Astrocyte (in vitro differentiated cells and primary cell): ENCODE measurements at regions not wholly inside any gene's neighbourhood (a gene's known extent, or its start where the extent isn't known, plus 50 kb on each side); places are given as distances from the start of the nearest gene placed in this dataset.

ENCODE experiments used
- DNase-seq: peaks from one replicate; pipeline ENCODE4 v3.0.0-alpha.2; 2010; ENCODE audit warnings: low read depth
- FAIRE-seq: peaks from 2 replicates; lab custom pipeline; 2011; peaks lifted over from hg19 to GRCh38; lab: Jason Lieb, UNC
- H2AFZ ChIP-seq: 2 replicates; pipeline ENCODE4 v1.6.0; 2012; ENCODE audit warnings: low read depth, low read length, inconsistent platforms
- H3K27ac ChIP-seq: 2 replicates; pipeline ENCODE4 v1.5.1; 2011; ENCODE audit warnings: low read depth, low read length, inconsistent platforms
- H3K27me3 ChIP-seq: 2 replicates; pipeline ENCODE4 v1.6.0; 2011; ENCODE audit warnings: low read length, inconsistent platforms; ENCODE audit not compliant: insufficient read depth
- H3K36me3 ChIP-seq: 2 replicates; pipeline ENCODE4 v1.5.1; 2011; ENCODE audit warnings: low read length, inconsistent platforms; ENCODE audit not compliant: insufficient read depth
- H3K4me1 ChIP-seq: 2 replicates; pipeline ENCODE4 v1.5.1; 2011; ENCODE audit warnings: low read length, inconsistent platforms; ENCODE audit not compliant: insufficient read depth
- H3K4me2 ChIP-seq: 2 replicates; pipeline ENCODE4 v1.6.0; 2012; ENCODE audit warnings: low read length, inconsistent platforms
- H3K4me3 ChIP-seq: 2 replicates; pipeline ENCODE4 v1.5.1; 2011; ENCODE audit warnings: low read depth, mild to moderate bottlenecking, low read length, inconsistent platforms; ENCODE audit not compliant: insufficient read depth
- H3K79me2 ChIP-seq: 2 replicates; pipeline ENCODE4 v1.6.0; 2012; ENCODE audit warnings: mild to moderate bottlenecking, low read length, inconsistent platforms; ENCODE audit not compliant: insufficient read depth
- H3K9ac ChIP-seq: 2 replicates; pipeline ENCODE4 v1.6.0; 2012; ENCODE audit warnings: mild to moderate bottlenecking, low read length, inconsistent platforms
- H3K9me3 ChIP-seq: 2 replicates; pipeline ENCODE4 v1.5.1; 2012; ENCODE audit warnings: low read depth, mild to moderate bottlenecking, low read length, inconsistent platforms; ENCODE audit not compliant: insufficient read depth
- H4K20me1 ChIP-seq: 2 replicates; pipeline ENCODE4 v1.6.0; 2012; ENCODE audit warnings: low read length, inconsistent platforms; ENCODE audit not compliant: insufficient read depth
- H3K27ac Mint-ChIP-seq: one replicate; pipeline ENCODE4 v1.8.0; 2021; ENCODE audit warnings: mild to moderate bottlenecking, mixed read lengths; ENCODE audit not compliant: unreplicated experiment
- H3K27me3 Mint-ChIP-seq: one replicate; pipeline ENCODE4 v1.8.0; 2021; ENCODE audit warnings: low read depth, mixed read lengths; ENCODE audit not compliant: unreplicated experiment
- H3K36me3 Mint-ChIP-seq: one replicate; pipeline ENCODE4 v1.8.0; 2021; ENCODE audit warnings: low read depth, mixed read lengths; ENCODE audit not compliant: unreplicated experiment
- H3K4me1 Mint-ChIP-seq: one replicate; pipeline ENCODE4 v1.8.0; 2021; ENCODE audit warnings: low read depth, mixed read lengths; ENCODE audit not compliant: unreplicated experiment
- H3K4me3 Mint-ChIP-seq: one replicate; pipeline ENCODE4 v1.8.0; 2021; ENCODE audit warnings: mild to moderate bottlenecking, moderate library complexity, mixed read lengths; ENCODE audit not compliant: unreplicated experiment
- H3K9me3 Mint-ChIP-seq: one replicate; pipeline ENCODE4 v1.8.0; 2021; ENCODE audit warnings: mild to moderate bottlenecking, mixed read lengths; ENCODE audit not compliant: unreplicated experiment
- EZH2 ChIP-seq: IDR thresholded peaks from 2 replicates; pipeline ENCODE4 v1.6.1; 2012; ENCODE audit warnings: mild to moderate bottlenecking, low read length, inconsistent platforms; ENCODE audit not compliant: insufficient read depth
- TF ChIP-seq, protein P1 (sequence below): IDR thresholded peaks from 2 replicates; pipeline ENCODE4 v1.5.1; 2011; ENCODE audit warnings: low read depth, mild to moderate bottlenecking, inconsistent platforms, low read length, moderate library complexity; ENCODE audit not compliant: insufficient read depth

GRCh38 chrX:131895807-131896206, 127.3 kb upstream of the STK26 start:
- Histone ChIP-seq H3K4me1 (no peaks in the 10 kb centered on the region), H2AFZ (no peak overlapping the region), H3K9me3 (no peaks in the 10 kb centered on the region), H3K36me3 (no peaks in the 10 kb centered on the region), H3K4me2 (no peak overlapping the region), H3K4me3 (no peak overlapping the region), H4K20me1 (no peaks in the 10 kb centered on the region), H3K27ac (no peak overlapping the region), H3K9ac (no peak overlapping the region), H3K79me2 (no peaks in the 10 kb centered on the region), H3K27me3 (no peaks in the 10 kb centered on the region)
- DNase-seq (no peak), FAIRE-seq (no peak)
- Mint-ChIP-seq H3K9me3 (no peaks in the 10 kb centered on the region), H3K4me1 (no peaks in the 10 kb centered on the region), H3K4me3 (no peak overlapping the region), H3K36me3 (no peaks in the 10 kb centered on the region), H3K27ac (no peak overlapping the region), H3K27me3 (peaks cover 7% of the 10 kb centered on the region)
- TF ChIP-seq, protein P1, sequence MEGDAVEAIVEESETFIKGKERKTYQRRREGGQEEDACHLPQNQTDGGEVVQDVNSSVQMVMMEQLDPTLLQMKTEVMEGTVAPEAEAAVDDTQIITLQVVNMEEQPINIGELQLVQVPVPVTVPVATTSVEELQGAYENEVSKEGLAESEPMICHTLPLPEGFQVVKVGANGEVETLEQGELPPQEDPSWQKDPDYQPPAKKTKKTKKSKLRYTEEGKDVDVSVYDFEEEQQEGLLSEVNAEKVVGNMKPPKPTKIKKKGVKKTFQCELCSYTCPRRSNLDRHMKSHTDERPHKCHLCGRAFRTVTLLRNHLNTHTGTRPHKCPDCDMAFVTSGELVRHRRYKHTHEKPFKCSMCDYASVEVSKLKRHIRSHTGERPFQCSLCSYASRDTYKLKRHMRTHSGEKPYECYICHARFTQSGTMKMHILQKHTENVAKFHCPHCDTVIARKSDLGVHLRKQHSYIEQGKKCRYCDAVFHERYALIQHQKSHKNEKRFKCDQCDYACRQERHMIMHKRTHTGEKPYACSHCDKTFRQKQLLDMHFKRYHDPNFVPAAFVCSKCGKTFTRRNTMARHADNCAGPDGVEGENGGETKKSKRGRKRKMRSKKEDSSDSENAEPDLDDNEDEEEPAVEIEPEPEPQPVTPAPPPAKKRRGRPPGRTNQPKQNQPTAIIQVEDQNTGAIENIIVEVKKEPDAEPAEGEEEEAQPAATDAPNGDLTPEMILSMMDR, result no peak
- TF ChIP-seq EZH2, result no peak

GRCh38 chrX:131901546-131901945, 121.6 kb upstream of the STK26 start:
- Mint-ChIP-seq H3K4me3 (no peak overlapping the region), H3K27ac (no peak overlapping the region), H3K4me1 (no peaks in the 10 kb centered on the region), H3K36me3 (no peaks in the 10 kb centered on the region), H3K9me3 (no peaks in the 10 kb centered on the region), H3K27me3 (peaks cover 7% of the 10 kb centered on the region)
- TF ChIP-seq EZH2, result no peak
- H3K79me2 ChIP-seq, result no peaks in the 10 kb centered on the region
- DNase-seq, result no peak
- H3K27ac ChIP-seq, result no peak overlapping the region
- H4K20me1 ChIP-seq, result no peaks in the 10 kb centered on the region
- no peaks in the 10 kb centered on the region for H3K27me3 ChIP-seq
- no peak overlapping the region for H3K4me3 ChIP-seq
- FAIRE-seq, result no peak
- no peak overlapping the region for H2AFZ ChIP-seq
- no peaks in the 10 kb centered on the region for H3K4me1 ChIP-seq
- H3K36me3 ChIP-seq, result no peaks in the 10 kb centered on the region
- no peak overlapping the region for H3K4me2 ChIP-seq
- no peaks in the 10 kb centered on the region for H3K9me3 ChIP-seq
- H3K9ac ChIP-seq, result no peak overlapping the region

DNA sequence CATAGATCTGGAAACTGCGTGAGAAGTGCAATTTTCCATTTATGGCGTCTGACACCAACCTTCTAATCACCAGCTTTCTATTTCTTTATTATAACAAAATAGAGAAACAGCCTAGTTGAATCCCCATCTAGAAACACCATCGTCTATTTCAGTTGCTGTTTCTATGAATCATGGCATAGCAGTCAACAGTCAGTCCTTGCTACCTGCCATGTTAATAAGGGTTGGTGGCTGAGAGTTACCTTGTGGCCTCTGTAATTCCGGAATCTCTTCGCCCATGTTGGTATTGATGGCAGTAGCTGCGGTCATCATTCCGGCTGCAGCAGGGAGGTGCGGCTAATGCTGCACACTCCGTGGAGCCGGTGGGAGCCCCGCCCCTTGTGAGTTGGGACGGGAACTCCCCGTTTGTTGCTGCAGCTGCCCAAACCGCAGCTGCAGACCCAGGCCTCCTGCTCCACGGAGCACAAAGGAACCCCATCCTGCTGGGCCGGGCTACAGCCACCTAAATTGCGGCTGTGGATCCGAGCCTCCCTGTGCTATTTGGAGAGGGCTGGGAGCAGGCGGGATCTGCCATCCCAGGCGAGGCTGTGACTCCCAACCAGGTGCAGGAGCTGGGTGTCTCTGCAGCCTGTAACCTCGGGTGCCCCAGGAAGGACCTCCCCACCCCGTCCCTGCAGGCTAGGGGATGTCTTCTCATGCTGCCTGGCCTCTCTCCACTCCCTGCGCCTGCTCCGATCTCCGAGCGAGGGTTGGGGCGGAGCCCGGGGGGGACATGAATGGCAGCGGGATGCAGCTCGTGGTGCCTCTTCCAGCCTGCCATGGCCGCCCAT, 115.4 kb upstream of the STK26 start:
- Histone ChIP-seq H3K79me2 (no peaks in the 10 kb centered on the region), H4K20me1 (no peaks in the 10 kb centered on the region), H3K27ac (no peak overlapping the region), H3K4me2 (no peak overlapping the region), H3K9me3 (no peaks in the 10 kb centered on the region), H3K27me3 (no peaks in the 10 kb centered on the region), H2AFZ (no peak overlapping the region), H3K4me1 (no peaks in the 10 kb centered on the region), H3K4me3 (no peak overlapping the region), H3K9ac (no peak overlapping the region), H3K36me3 (no peaks in the 10 kb centered on the region)
- TF ChIP-seq, protein P1, result no peak
- TF ChIP-seq EZH2, result no peak
- Mint-ChIP-seq H3K36me3 (no peaks in the 10 kb centered on the region), H3K27ac (no peak overlapping the region), H3K4me3 (no peak overlapping the region), H3K27me3 (no peaks in the 10 kb centered on the region), H3K9me3 (no peaks in the 10 kb centered on the region), H3K4me1 (no peaks in the 10 kb centered on the region)
- no peak for FAIRE-seq
- DNase-seq, result no peak
